Progenitor cell of endocrine pancreas (in vitro differentiated cells): ENCODE measurements at regions not wholly inside any gene's neighbourhood (a gene's known extent, or its start where the extent isn't known, plus 50 kb on each side); places are given as distances from the start of the nearest gene placed in this dataset.

Experiments used
- DNase-seq: peaks from one replicate; pipeline ENCODE4 v3.0.0; 2021; ENCODE audit warnings: low spot score; ENCODE audit not compliant: unreplicated experiment
- H3K27ac Mint-ChIP-seq: 2 replicates; pipeline ENCODE4 v1.8.0; 2021; ENCODE audit warnings: mild to moderate bottlenecking, moderate library complexity, mixed read lengths
- H3K27me3 Mint-ChIP-seq: 2 replicates; pipeline ENCODE4 v1.8.0; 2021; ENCODE audit warnings: mixed read lengths
- H3K36me3 Mint-ChIP-seq: 2 replicates; pipeline ENCODE4 v1.8.0; 2022; ENCODE audit warnings: mixed read lengths; ENCODE audit not compliant: insufficient read depth
- H3K4me1 Mint-ChIP-seq: 2 replicates; pipeline ENCODE4 v1.8.0; 2021; ENCODE audit warnings: low read depth, mixed read lengths
- H3K4me3 Mint-ChIP-seq: 2 replicates; pipeline ENCODE4 v1.8.0; 2021; ENCODE audit warnings: low read depth, mild to moderate bottlenecking, moderate library complexity, mixed read lengths
- H3K9me3 Mint-ChIP-seq: 2 replicates; pipeline ENCODE4 v1.8.0; 2021; ENCODE audit warnings: low read depth, mixed read lengths
- CTCF ChIP-seq: fragments of 200-600 bp; sonication (generic); IDR thresholded peaks from one replicate; pipeline ENCODE4 v1.5.0; 2021; ENCODE audit warnings: antibody characterized with exemption, mild to moderate bottlenecking; ENCODE audit not compliant: unreplicated experiment

GRCh38 chr6:12505486-12505885 is 211.1 kb upstream of the PHACTR1 start:
- Mint-ChIP-seq H3K27ac (no peak overlapping the region), H3K9me3 (peaks cover 4% of the 10 kb centered on the region), H3K4me1 (no peaks in the 10 kb centered on the region), H3K36me3 (no peaks in the 10 kb centered on the region), H3K4me3 (no peak overlapping the region), H3K27me3 (peaks cover 12% of the 10 kb centered on the region)
- TF ChIP-seq CTCF, result no peak
- DNase-seq, result no peak

GRCh38 chr6:12506159-12506558 is 210.4 kb upstream of the PHACTR1 start:
- H3K4me1 Mint-ChIP-seq, result no peaks in the 10 kb centered on the region
- no peak for DNase-seq
- H3K9me3 Mint-ChIP-seq, result peaks cover 4% of the 10 kb centered on the region
- H3K4me3 Mint-ChIP-seq, result no peak overlapping the region
- no peak overlapping the region for H3K27ac Mint-ChIP-seq
- H3K36me3 Mint-ChIP-seq, result no peaks in the 10 kb centered on the region
- TF ChIP-seq CTCF, result no peak
- H3K27me3 Mint-ChIP-seq, result peaks cover 12% of the 10 kb centered on the region

- peaks cover 4% of the 10 kb centered on the region for H3K9me3 Mint-ChIP-seq
- no peak overlapping the region for H3K27ac Mint-ChIP-seq
- H3K4me3 Mint-ChIP-seq, result no peak overlapping the region
- H3K27me3 Mint-ChIP-seq, result peaks cover 15% of the 10 kb centered on the region
- no peaks in the 10 kb centered on the region for H3K4me1 Mint-ChIP-seq
- no peaks in the 10 kb centered on the region for H3K36me3 Mint-ChIP-seq
- TF ChIP-seq CTCF, result no peak
- no peak for DNase-seq
Measured at GRCh38 chr6:12507636-12508035, 208.9 kb upstream of the PHACTR1 start.

GRCh38 chr6:12508553-12508952 is 208.0 kb upstream of the PHACTR1 start:
- Mint-ChIP-seq H3K4me3 (no peak overlapping the region), H3K9me3 (peaks cover 4% of the 10 kb centered on the region), H3K27me3 (peaks cover 24% of the 10 kb centered on the region), H3K27ac (no peak overlapping the region), H3K4me1 (no peaks in the 10 kb centered on the region), H3K36me3 (no peaks in the 10 kb centered on the region)
- DNase-seq, result no peak
- no peak for TF ChIP-seq CTCF

- H3K27me3 Mint-ChIP-seq, result peaks cover 24% of the 10 kb centered on the region
- no peak overlapping the region for H3K27ac Mint-ChIP-seq
- no peak for TF ChIP-seq CTCF
- no peaks in the 10 kb centered on the region for H3K36me3 Mint-ChIP-seq
- no peak for DNase-seq
- no peak overlapping the region for H3K4me3 Mint-ChIP-seq
- H3K9me3 Mint-ChIP-seq, result peaks cover 4% of the 10 kb centered on the region
- H3K4me1 Mint-ChIP-seq, result no peaks in the 10 kb centered on the region
Measured at GRCh38 chr6:12509060-12509459, 207.5 kb upstream of the PHACTR1 start.
